Mesenchymal stem cell (in vitro differentiated cells and primary cell): ENCODE measurements at regions not wholly inside any gene's neighbourhood (a gene's known extent, or its start where the extent isn't known, plus 50 kb on each side); places are given as distances from the start of the nearest gene placed in this dataset.
A peak's percentile ranks its signal among the peaks of the same experiment; 100 is the strongest.

Experiments used
- DNase-seq: peaks from one replicate; pipeline ENCODE4 v3.0.0-alpha.2; 2013
- H2AFZ ChIP-seq: one replicate; pipeline ENCODE4 v1.6.1; 2013; ENCODE audit warnings: low read depth, mild to moderate bottlenecking, control low read depth, inconsistent platforms, low read length, moderate library complexity
- H2AK5ac ChIP-seq: 2 replicates; pipeline ENCODE4 v1.6.1; 2013; ENCODE audit warnings: low read length, moderate library complexity, mild to moderate bottlenecking, inconsistent platforms; ENCODE audit not compliant: severe bottlenecking
- H2BK120ac ChIP-seq: one replicate; pipeline ENCODE4 v1.6.1; 2013; ENCODE audit warnings: low read depth, mild to moderate bottlenecking, inconsistent platforms, low read length, moderate library complexity
- H2BK12ac ChIP-seq, 2 experiments: one replicate each; pipeline ENCODE4 v1.6.1; 2013; ENCODE audit warnings: inconsistent platforms in 2 of 2, low read length in 2 of 2, mild to moderate bottlenecking in 2 of 2, moderate library complexity in 2 of 2, control low read depth in 1 of 2
- H2BK15ac ChIP-seq: one replicate; pipeline ENCODE4 v1.6.1; 2013; ENCODE audit warnings: mild to moderate bottlenecking, low read depth, inconsistent platforms; ENCODE audit not compliant: poor library complexity, severe bottlenecking
- H2BK5ac ChIP-seq: 2 replicates; pipeline ENCODE4 v1.6.1; 2013; ENCODE audit warnings: low read depth, mild to moderate bottlenecking, low read length, control low read depth, inconsistent platforms; ENCODE audit not compliant: poor library complexity, severe bottlenecking
- H3K14ac ChIP-seq, 2 experiments: one replicate each; pipeline ENCODE4 v1.6.1; 2013; ENCODE audit warnings: inconsistent platforms in 2 of 2, low read length in 2 of 2, control low read depth in 1 of 2, mild to moderate bottlenecking in 1 of 2, moderate library complexity in 1 of 2
- H3K18ac ChIP-seq, 2 experiments: one replicate each; pipeline ENCODE4 v1.6.1; 2013; ENCODE audit warnings: inconsistent platforms in 2 of 2, low read length in 2 of 2, control low read depth in 1 of 2, low read depth in 1 of 2, mild to moderate bottlenecking in 1 of 2
- H3K23ac ChIP-seq, 2 experiments: one replicate each; pipeline ENCODE4 v1.6.1; 2013; ENCODE audit warnings: inconsistent platforms in 2 of 2, low read length in 2 of 2, mild to moderate bottlenecking in 2 of 2, moderate library complexity in 2 of 2, control low read depth in 1 of 2
- H3K27ac ChIP-seq: 2 replicates; pipeline ENCODE4 v1.5.1; 2013; ENCODE audit warnings: mild to moderate bottlenecking, moderate library complexity, low read length, control low read depth, inconsistent platforms; ENCODE audit not compliant: poor library complexity, severe bottlenecking
- H3K27me3 ChIP-seq, 2 experiments: 2 replicates each; pipeline versions ENCODE4 v1.6.1 to v1.7.0; 2013; ENCODE audit warnings: low read length in 2 of 2, mild to moderate bottlenecking in 2 of 2, moderate library complexity in 2 of 2, control low read depth in 1 of 2, inconsistent platforms in 1 of 2; ENCODE audit not compliant: control insufficient read depth in 1 of 2, insufficient read depth in 1 of 2
- H3K36me3 ChIP-seq, 2 experiments: 2 replicates each; pipeline versions ENCODE4 v1.6.1 to v1.7.0; 2013; ENCODE audit warnings: low read length in 2 of 2, control low read depth in 1 of 2, inconsistent platforms in 1 of 2, low read depth in 1 of 2, mild to moderate bottlenecking in 1 of 2; ENCODE audit not compliant: insufficient read depth in 2 of 2, control insufficient read depth in 1 of 2
- H3K4ac ChIP-seq, 2 experiments: one replicate each; pipeline ENCODE4 v1.6.1; 2013; ENCODE audit warnings: inconsistent platforms in 2 of 2, low read length in 2 of 2, mild to moderate bottlenecking in 2 of 2, moderate library complexity in 2 of 2, control low read depth in 1 of 2, low read depth in 1 of 2
- H3K4me1 ChIP-seq: 2 replicates; pipeline ENCODE4 v1.6.1; 2013; ENCODE audit warnings: low read depth, low read length, control low read depth; ENCODE audit not compliant: control insufficient read depth, insufficient read depth
- H3K4me2 ChIP-seq: 2 replicates; pipeline ENCODE4 v1.6.1; 2013; ENCODE audit warnings: low read length, mild to moderate bottlenecking, inconsistent platforms; ENCODE audit not compliant: poor library complexity, severe bottlenecking
- H3K4me3 ChIP-seq, 2 experiments: 2 replicates each; pipeline versions ENCODE4 v1.5.1 to v1.7.0; 2013; ENCODE audit warnings: low read length in 2 of 2, mild to moderate bottlenecking in 2 of 2, control low read depth in 1 of 2, low read depth in 1 of 2; ENCODE audit not compliant: insufficient read depth in 1 of 2
- H3K79me1 ChIP-seq: replicated peaks from 2 replicates; pipeline ENCODE4 v1.6.1; 2013; ENCODE audit warnings: mild to moderate bottlenecking, control low read depth, low read length, inconsistent platforms; ENCODE audit not compliant: poor library complexity, severe bottlenecking
- H3K9ac ChIP-seq: 2 replicates; pipeline ENCODE4 v1.7.0; 2013; ENCODE audit warnings: mild to moderate bottlenecking, low read length, moderate library complexity
- H3K9me3 ChIP-seq: 2 replicates; pipeline ENCODE4 v1.7.0; 2013; ENCODE audit warnings: mild to moderate bottlenecking, low read length; ENCODE audit not compliant: control insufficient read depth
- H4K8ac ChIP-seq: one replicate; pipeline ENCODE4 v1.6.1; 2013; ENCODE audit warnings: inconsistent platforms, mild to moderate bottlenecking, low read length, moderate library complexity
- H4K91ac ChIP-seq: one replicate; pipeline ENCODE4 v1.6.1; 2013; ENCODE audit warnings: mild to moderate bottlenecking, low read length, inconsistent platforms
- WGBS: methylation state at CpG from one replicate; pipeline ENCODE4 v1.1.7; 2013; ENCODE audit warnings: mixed read lengths; 5-methylcytosine and 5-hydroxymethylcytosine counted together

DNA sequence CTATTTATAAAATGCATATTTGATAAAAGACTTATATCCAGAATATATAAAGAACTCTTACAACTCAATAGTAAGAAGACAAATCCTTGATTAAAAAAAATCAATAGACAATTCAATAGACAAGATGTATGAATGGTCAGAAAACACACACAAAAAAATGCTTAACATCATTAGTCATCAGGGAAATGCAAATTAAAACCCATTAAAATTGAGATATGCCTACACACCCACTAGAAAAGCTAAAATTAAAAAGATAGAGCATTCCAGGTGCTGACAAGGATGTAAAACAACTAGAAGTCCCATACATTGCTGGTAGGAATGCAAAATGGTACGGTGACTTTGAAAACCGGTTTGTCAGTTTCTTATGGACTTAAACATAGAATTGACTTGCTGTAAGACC is 127.1 kb downstream of the TFAP2B start:
- Histone ChIP-seq H3K27ac (no peak overlapping the region), H3K79me1 (no peaks in the 10 kb centered on the region), H3K27me3 (no peaks in the 10 kb centered on the region), H3K4me2 (no peak overlapping the region), H3K36me3 (no peaks in the 10 kb centered on the region), H2AK5ac (no peak overlapping the region), H2BK120ac (no peak overlapping the region), H3K18ac (no peak overlapping the region), H3K4ac (no peak overlapping the region), H2AFZ (no peak overlapping the region), H3K14ac (no peak overlapping the region), H2BK5ac (no peak overlapping the region), H3K4me1 (no peaks in the 10 kb centered on the region), H3K9ac (no peak overlapping the region), H4K8ac (no peak overlapping the region), H3K23ac (no peak overlapping the region), H2BK15ac (no peak overlapping the region), H3K9me3 (no peaks in the 10 kb centered on the region), H3K4me3 (no peak overlapping the region), H4K91ac (no peak overlapping the region), H2BK12ac (no peak overlapping the region)
- no peak for DNase-seq
- WGBS, result 90% methylated on average over 2 of the region's 2 CpGs

DNA sequence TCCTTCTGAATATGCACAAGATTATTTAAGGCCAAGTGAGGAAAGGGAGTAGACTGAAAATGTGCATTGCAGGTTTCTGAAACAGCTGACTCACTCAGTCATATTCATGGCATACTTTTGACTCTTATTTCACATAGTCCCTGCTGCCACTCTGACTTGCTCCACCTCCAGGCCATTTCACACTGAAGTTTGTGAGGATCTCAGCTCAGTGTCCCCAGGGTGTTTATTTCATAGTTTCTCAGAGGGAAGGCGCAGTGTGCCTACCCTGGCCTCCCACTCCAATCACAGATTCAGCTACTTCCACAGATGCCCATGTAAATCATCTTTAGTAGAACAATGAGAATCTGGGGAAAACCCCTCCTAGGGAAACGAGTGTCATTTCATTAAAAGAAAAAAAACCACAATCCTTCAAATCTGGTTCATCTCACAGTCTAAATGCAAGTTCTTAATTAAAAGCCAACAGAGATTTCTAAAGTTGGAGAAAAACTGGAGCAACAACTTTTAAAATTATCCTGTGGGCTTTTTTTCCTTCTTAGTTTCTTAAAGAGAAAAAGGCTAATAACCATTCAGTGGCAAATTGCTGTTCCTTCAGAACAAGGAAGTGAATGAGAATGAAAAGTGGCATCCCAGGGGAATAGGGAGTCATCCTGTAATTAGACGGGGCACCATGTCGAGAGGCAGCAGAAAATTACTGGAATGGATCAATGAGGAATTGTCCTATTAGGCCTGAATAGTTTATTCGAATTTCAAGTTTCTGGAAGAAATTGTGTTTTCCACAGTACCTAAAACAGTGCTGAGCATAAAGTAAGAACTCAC is 133.6 kb downstream of the TFAP2B start:
- H3K27ac ChIP-seq, result peak overlapping the region; percentile 55
- H2BK15ac ChIP-seq, result no peak overlapping the region
- H3K4me3 ChIP-seq, result no peak overlapping the region
- no peak overlapping the region for H3K18ac ChIP-seq
- H2BK120ac ChIP-seq, result no peak overlapping the region
- no peak overlapping the region for H3K14ac ChIP-seq
- H3K27me3 ChIP-seq, result no peaks in the 10 kb centered on the region
- H3K9ac ChIP-seq, result no peak overlapping the region
- H3K23ac ChIP-seq, result no peak overlapping the region
- no peak overlapping the region for H4K8ac ChIP-seq
- H3K4me1 ChIP-seq, result peaks cover 3% of the 10 kb centered on the region
- no peaks in the 10 kb centered on the region for H3K79me1 ChIP-seq
- DNase-seq, result no peak
- no peak overlapping the region for H2AK5ac ChIP-seq
- no peak overlapping the region for H4K91ac ChIP-seq
- no peak overlapping the region for H2BK12ac ChIP-seq
- no peaks in the 10 kb centered on the region for H3K9me3 ChIP-seq
- H2BK5ac ChIP-seq, result no peak overlapping the region
- H3K36me3 ChIP-seq, result no peaks in the 10 kb centered on the region
- H3K4me2 ChIP-seq, result no peak overlapping the region
- H3K4ac ChIP-seq, result no peak overlapping the region
- no peak overlapping the region for H2AFZ ChIP-seq
- 37% methylated on average over 3 of the region's 5 CpGs for WGBS

DNA sequence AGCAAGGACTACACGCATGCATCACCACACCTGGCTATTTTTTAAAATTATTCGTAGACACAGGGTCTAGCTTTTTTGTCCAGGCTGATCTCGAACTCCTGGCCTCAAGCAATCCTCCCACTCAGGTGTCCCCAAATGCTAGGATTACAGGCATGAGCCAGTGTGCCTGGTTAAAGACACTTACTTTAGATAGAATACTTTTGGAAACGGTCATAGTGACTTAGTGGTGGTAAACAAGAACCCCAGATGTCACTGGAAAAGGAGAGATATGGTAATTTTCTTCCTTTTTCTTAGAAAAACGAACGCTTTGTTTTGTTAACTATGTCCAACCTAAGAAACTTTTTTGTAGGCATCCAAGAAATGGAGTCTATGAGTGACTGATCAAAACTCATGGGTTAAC is 137.3 kb downstream of the TFAP2B start:
- H3K4ac ChIP-seq, result no peak overlapping the region
- H4K91ac ChIP-seq, result no peak overlapping the region

DNA sequence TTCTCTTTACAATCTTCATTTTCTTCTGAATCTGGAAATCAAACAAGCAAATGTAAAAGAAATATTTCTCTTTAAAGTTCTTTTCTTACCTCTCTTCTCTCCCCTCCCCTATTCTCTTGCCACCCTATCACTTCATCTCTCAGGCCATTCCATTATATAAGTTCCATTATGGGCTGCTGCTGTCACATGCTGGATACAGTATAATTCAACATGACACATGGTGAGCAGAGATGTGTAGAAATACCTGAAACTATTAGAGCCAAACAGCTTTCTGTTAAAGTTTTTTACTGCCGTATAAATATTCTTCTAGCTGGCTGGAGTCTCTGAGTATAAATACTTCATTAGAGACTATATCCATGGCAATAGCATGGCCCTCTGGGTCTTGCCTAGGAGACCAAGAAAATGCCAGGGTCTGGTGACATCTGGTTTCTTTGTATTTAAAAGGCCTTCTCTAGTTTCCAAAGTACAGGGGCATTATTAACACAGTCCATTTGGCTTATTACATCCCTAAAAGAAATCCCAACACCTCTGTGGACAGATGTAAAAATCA is 139.6 kb downstream of the TFAP2B start:
- Histone ChIP-seq H3K14ac (no peak overlapping the region), H2AFZ (no peak overlapping the region), H3K27me3 (no peaks in the 10 kb centered on the region), H3K9ac (no peak overlapping the region), H3K4ac (no peak overlapping the region), H4K91ac (no peak overlapping the region), H2BK15ac (no peak overlapping the region), H3K4me1 (no peaks in the 10 kb centered on the region), H3K27ac (no peak overlapping the region), H3K4me3 (no peak overlapping the region), H3K79me1 (no peaks in the 10 kb centered on the region), H3K4me2 (no peak overlapping the region), H2BK12ac (no peak overlapping the region), H3K9me3 (no peaks in the 10 kb centered on the region), H3K18ac (no peak overlapping the region), H2BK5ac (no peak overlapping the region), H2BK120ac (no peak overlapping the region), H3K23ac (no peak overlapping the region), H4K8ac (no peak overlapping the region), H3K36me3 (no peaks in the 10 kb centered on the region), H2AK5ac (no peak overlapping the region)
- WGBS, result no CpG with 5 or more reads among the region's 1 CpG
- DNase-seq, result no peak

More for the DNA sequence above, 137.3 kb downstream of the TFAP2B start:
- Histone ChIP-seq H2BK15ac (no peak overlapping the region), H3K27me3 (no peaks in the 10 kb centered on the region), H3K14ac (no peak overlapping the region), H4K8ac (no peak overlapping the region), H2BK5ac (no peak overlapping the region), H2AK5ac (no peak overlapping the region), H3K9me3 (no peaks in the 10 kb centered on the region), H3K18ac (no peak overlapping the region), H3K36me3 (no peaks in the 10 kb centered on the region), H3K4me2 (no peak overlapping the region), H2AFZ (no peak overlapping the region), H2BK120ac (no peak overlapping the region), H3K27ac (no peak overlapping the region), H2BK12ac (no peak overlapping the region), H3K9ac (no peak overlapping the region), H3K23ac (no peak overlapping the region), H3K4me3 (no peak overlapping the region), H3K4me1 (peaks cover 3% of the 10 kb centered on the region), H3K79me1 (no peaks in the 10 kb centered on the region)
- no peak for DNase-seq
- 85% methylated on average over 6 of the region's 6 CpGs for WGBS
